Endothelial cell of umbilical vein (primary cell): ENCODE measurements at regions not wholly inside any gene's neighbourhood (a gene's known extent, or its start where the extent isn't known, plus 50 kb on each side); places are given as distances from the start of the nearest gene placed in this dataset.

Source experiments
- BruUV-seq: library from RNA; stranded (reverse); fragments of 400-500 nt; replicated peaks from 2 replicates; lab custom pipeline; 2021; lab: Mats Ljungman, UMichigan
- CTCF ChIA-PET: fragments of 300-600, 350-600 bp; sonication (Branson Sonifier 250); formaldehyde crosslinking; loops from one replicate; lab custom pipeline; 2021; ENCODE audit warnings: antibody characterized with exemption, inconsistent platforms; lab: Charles Lee
- POLR2A ChIA-PET: fragments of 300-600, 350-600 bp; sonication (Branson Sonifier 250); formaldehyde crosslinking; loops from one replicate; lab custom pipeline; 2021; ENCODE audit warnings: antibody characterized with exemption, inconsistent platforms; lab: Charles Lee
- DNase-seq: peaks from one replicate; pipeline ENCODE4 v3.0.0-alpha.2; 2011; ENCODE audit warnings: low read depth, low spot score
- FAIRE-seq: peaks from 2 replicates; lab custom pipeline; 2011; peaks lifted over from hg19 to GRCh38; lab: Jason Lieb, UNC
- H2AFZ ChIP-seq: 2 replicates; pipeline ENCODE4 v1.6.0; 2012; ENCODE audit warnings: low read depth, low read length, control low read depth, inconsistent platforms
- H3K27ac ChIP-seq: 2 replicates; pipeline ENCODE4 v1.5.1; 2011; ENCODE audit warnings: low read depth, mild to moderate bottlenecking, control low read depth, low read length, moderate library complexity; ENCODE audit not compliant: insufficient read depth
- H3K27me3 ChIP-seq, 2 experiments: 2 replicates each; pipeline versions ENCODE4 v1.6.0 to v1.6.1; 2011; ENCODE audit warnings: low read length in 2 of 2, mixed read lengths in 1 of 2; ENCODE audit not compliant: control insufficient read depth in 2 of 2, insufficient read depth in 2 of 2
- H3K36me3 ChIP-seq, 2 experiments: 2 replicates in 1 of 2; 3 replicates in 1 of 2; pipeline ENCODE4 v1.5.1; 2011; ENCODE audit warnings: low read length in 2 of 2, mild to moderate bottlenecking in 1 of 2, moderate library complexity in 1 of 2; ENCODE audit not compliant: control insufficient read depth in 2 of 2, insufficient read depth in 2 of 2; ENCODE audit errors: extremely low read depth in 1 of 2
- H3K4me1 ChIP-seq: 3 replicates; pipeline ENCODE4 v1.5.1; 2011; ENCODE audit warnings: mild to moderate bottlenecking, low read length; ENCODE audit not compliant: control insufficient read depth, insufficient read depth; ENCODE audit errors: extremely low read depth
- H3K4me2 ChIP-seq: 2 replicates; pipeline ENCODE4 v1.6.1; 2011; ENCODE audit warnings: low read length, control low read depth, mixed read lengths; ENCODE audit not compliant: insufficient read depth
- H3K4me3 ChIP-seq, 3 experiments: fragments of 200-600 bp in 1 of 3; sonication (generic), shearing (Covaris generic) in 1 of 3; replicated peaks in 1 of 3; 2 replicates each; pipeline ENCODE4 v1.5.1; 2011 to 2016; ENCODE audit warnings: control low read depth in 3 of 3, low read length in 3 of 3, mild to moderate bottlenecking in 2 of 3, inconsistent platforms in 1 of 3, low read depth in 1 of 3, moderate library complexity in 1 of 3; ENCODE audit not compliant: insufficient read depth in 1 of 3
- H3K79me2 ChIP-seq: 2 replicates; pipeline ENCODE4 v1.6.0; 2012; ENCODE audit warnings: low read length, inconsistent platforms; ENCODE audit not compliant: control insufficient read depth, insufficient read depth
- H3K9ac ChIP-seq: replicated peaks from 2 replicates; pipeline ENCODE3; 2011; ENCODE audit warnings: low read length, control low read depth; ENCODE audit not compliant: insufficient read depth; ENCODE audit errors: extremely low read depth
- H3K9me1 ChIP-seq: replicated peaks from 3 replicates; pipeline ENCODE4 v1.6.0; 2011; ENCODE audit warnings: mild to moderate bottlenecking, low read length; ENCODE audit not compliant: control insufficient read depth, insufficient read depth; ENCODE audit errors: extremely low read depth
- H3K9me3 ChIP-seq: replicated peaks from 2 replicates; pipeline ENCODE4 v1.5.1; 2012; ENCODE audit warnings: low read length, inconsistent platforms; ENCODE audit not compliant: control insufficient read depth, insufficient read depth
- H4K20me1 ChIP-seq: replicated peaks from 2 replicates; pipeline ENCODE3; 2011; ENCODE audit warnings: mild to moderate bottlenecking, low read length; ENCODE audit not compliant: control insufficient read depth, insufficient read depth; ENCODE audit errors: extremely low read depth
- EZH2 ChIP-seq: IDR thresholded peaks from 2 replicates; pipeline ENCODE4 v1.6.1; 2012; ENCODE audit warnings: borderline replicate concordance, low read depth, mild to moderate bottlenecking, moderate library complexity, low read length, inconsistent platforms; ENCODE audit not compliant: severe bottlenecking
- FOS ChIP-seq: IDR thresholded peaks from 2 replicates; pipeline ENCODE4 v1.6.1; 2011; ENCODE audit warnings: mild to moderate bottlenecking, low read length, moderate library complexity, borderline replicate concordance; ENCODE audit not compliant: insufficient read depth
- GATA2 ChIP-seq: IDR thresholded peaks from 2 replicates; pipeline ENCODE4 v1.7.0; 2011; ENCODE audit warnings: low read depth, mild to moderate bottlenecking, moderate library complexity, mixed read lengths, low read length; ENCODE audit not compliant: insufficient read length, insufficient read depth
- JUN ChIP-seq: IDR thresholded peaks from 2 replicates; pipeline ENCODE4 v1.6.1; 2011; ENCODE audit warnings: borderline replicate concordance, low read depth; ENCODE audit not compliant: insufficient read length, insufficient read depth
- MYC ChIP-seq: IDR thresholded peaks from one replicate; pipeline ENCODE4 v1.6.1; 2011; ENCODE audit warnings: mild to moderate bottlenecking, low read depth, low read length
- POLR2A ChIP-seq: IDR thresholded peaks from 2 replicates; pipeline ENCODE4 v1.6.1; 2012; ENCODE audit warnings: low read depth, mild to moderate bottlenecking, control low read depth, low read length
- POLR2AphosphoS5 ChIP-seq: IDR thresholded peaks from 2 replicates; pipeline ENCODE4 v1.6.1; 2012; ENCODE audit warnings: low read depth, mild to moderate bottlenecking, control low read depth, low read length, moderate library complexity; ENCODE audit not compliant: insufficient read depth
- dilution Hi-C: fragments of 300-500 bp; cut with MboI; formaldehyde crosslinking; loops from one replicate; pipeline ENCODE4 v1.15.0; 2019; ENCODE audit warnings: low sequenced_read_pairs; ENCODE audit not compliant: extremely low pct_ligation_motif_present
- intact Hi-C: fragments of 100-400 bp; cut with micrococcal nuclease; formaldehyde crosslinking; loops from one replicate; pipeline ENCODE4 v1.10.0; 2022
- TF ChIP-seq, protein P1 (sequence below), 2 donors: IDR thresholded peaks; 1 replicate in 1 of 2; 2 replicates in 1 of 2; pipeline ENCODE4 v1.5.1; 2011; ENCODE audit warnings: low read length in 2 of 2, mild to moderate bottlenecking in 2 of 2, moderate library complexity in 2 of 2, control low read depth in 1 of 2, inconsistent platforms in 1 of 2, low read depth in 1 of 2; ENCODE audit not compliant: insufficient read depth in 1 of 2; ENCODE audit errors: extremely low read depth in 1 of 2
- TF ChIP-seq, protein P2 (sequence below): IDR thresholded peaks from 2 replicates; pipeline ENCODE4 v1.6.1; 2011; ENCODE audit not compliant: insufficient read depth, insufficient read length

DNA sequence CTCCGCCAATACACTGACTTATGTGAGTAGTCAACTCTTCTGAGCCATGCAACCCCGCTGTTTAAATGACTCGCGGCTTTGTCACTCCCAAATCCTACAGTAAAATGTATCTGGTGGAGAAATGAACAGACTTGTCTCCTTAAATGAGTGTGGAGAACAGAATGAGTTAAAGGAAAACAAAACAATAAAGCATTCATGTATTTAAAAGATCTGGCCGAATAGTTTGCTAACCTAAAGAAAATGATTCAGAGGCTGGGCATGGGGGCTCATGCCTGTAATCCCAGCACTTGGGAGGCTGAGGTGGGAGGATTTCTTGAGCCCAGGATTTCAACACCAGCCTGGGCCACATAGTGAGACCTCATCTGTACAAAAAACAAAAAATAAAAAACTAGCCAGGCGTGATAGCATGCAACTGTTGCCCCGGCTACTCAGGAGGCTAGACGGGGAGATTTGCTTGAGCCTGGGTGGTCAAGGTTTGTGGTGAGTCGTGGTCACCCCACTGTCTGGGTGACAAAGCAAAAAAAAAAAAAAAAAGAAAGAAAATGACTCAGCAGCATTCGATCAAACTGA, 86.5 kb upstream of the PFKP start:
- Histone ChIP-seq H3K9ac (no peak overlapping the region), H3K4me1 (peaks cover 6% of the 10 kb centered on the region), H4K20me1 (no peaks in the 10 kb centered on the region), H3K27ac (no peak overlapping the region), H3K9me1 (no peaks in the 10 kb centered on the region), H3K4me2 (no peak overlapping the region), H2AFZ (no peak overlapping the region), H3K79me2 (no peaks in the 10 kb centered on the region), H3K36me3 (no peaks in the 10 kb centered on the region), H3K9me3 (no peaks in the 10 kb centered on the region), H3K27me3 (no peaks in the 10 kb centered on the region), H3K4me3 (no peak overlapping the region)
- ChIA-PET CTCF (interaction anchor here (0.6 kb wide), 1 partner anchor 55 kb away, joined by 3 read pairs; no protein-coding TSS in a partner anchor), POLR2A (no interaction called here)
- no peak for DNase-seq
- intact Hi-C loops (no loop called here), dilution Hi-C loops (no loop called here)
- no peak for TF ChIP-seq POLR2AphosphoS5
- TF ChIP-seq, protein P1, sequence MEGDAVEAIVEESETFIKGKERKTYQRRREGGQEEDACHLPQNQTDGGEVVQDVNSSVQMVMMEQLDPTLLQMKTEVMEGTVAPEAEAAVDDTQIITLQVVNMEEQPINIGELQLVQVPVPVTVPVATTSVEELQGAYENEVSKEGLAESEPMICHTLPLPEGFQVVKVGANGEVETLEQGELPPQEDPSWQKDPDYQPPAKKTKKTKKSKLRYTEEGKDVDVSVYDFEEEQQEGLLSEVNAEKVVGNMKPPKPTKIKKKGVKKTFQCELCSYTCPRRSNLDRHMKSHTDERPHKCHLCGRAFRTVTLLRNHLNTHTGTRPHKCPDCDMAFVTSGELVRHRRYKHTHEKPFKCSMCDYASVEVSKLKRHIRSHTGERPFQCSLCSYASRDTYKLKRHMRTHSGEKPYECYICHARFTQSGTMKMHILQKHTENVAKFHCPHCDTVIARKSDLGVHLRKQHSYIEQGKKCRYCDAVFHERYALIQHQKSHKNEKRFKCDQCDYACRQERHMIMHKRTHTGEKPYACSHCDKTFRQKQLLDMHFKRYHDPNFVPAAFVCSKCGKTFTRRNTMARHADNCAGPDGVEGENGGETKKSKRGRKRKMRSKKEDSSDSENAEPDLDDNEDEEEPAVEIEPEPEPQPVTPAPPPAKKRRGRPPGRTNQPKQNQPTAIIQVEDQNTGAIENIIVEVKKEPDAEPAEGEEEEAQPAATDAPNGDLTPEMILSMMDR (IDR thresholded peaks at IDR 0.05; ENCODE audit: extremely low read depth in 1 of 2, insufficient read depth in 1 of 2, low read depth in 1 of 2, low read length in 2 of 2): no peak
- no peak for TF ChIP-seq FOS
- TF ChIP-seq POLR2A: no peak
- no peak for TF ChIP-seq EZH2
- no peak for TF ChIP-seq JUN
- TF ChIP-seq GATA2: no peak
- TF ChIP-seq, protein P2, sequence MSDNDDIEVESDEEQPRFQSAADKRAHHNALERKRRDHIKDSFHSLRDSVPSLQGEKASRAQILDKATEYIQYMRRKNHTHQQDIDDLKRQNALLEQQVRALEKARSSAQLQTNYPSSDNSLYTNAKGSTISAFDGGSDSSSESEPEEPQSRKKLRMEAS: no peak
- TF ChIP-seq MYC: no peak
- BruUV-seq: no TSS peak
- FAIRE-seq: no peak
